ENCODE measurements at regions not wholly inside any gene's neighbourhood (a gene's known extent, or its start where the extent isn't known, plus 50 kb on each side); places are given as distances from the start of the nearest gene placed in this dataset.
A peak's percentile ranks its signal among the peaks of the same experiment; 100 is the strongest.
"Not testable (repeated sequence)": the region's sequence is repeated elsewhere in the genome, so short reads cannot be mapped to it uniquely, and the experiment has no call there.

DNA sequence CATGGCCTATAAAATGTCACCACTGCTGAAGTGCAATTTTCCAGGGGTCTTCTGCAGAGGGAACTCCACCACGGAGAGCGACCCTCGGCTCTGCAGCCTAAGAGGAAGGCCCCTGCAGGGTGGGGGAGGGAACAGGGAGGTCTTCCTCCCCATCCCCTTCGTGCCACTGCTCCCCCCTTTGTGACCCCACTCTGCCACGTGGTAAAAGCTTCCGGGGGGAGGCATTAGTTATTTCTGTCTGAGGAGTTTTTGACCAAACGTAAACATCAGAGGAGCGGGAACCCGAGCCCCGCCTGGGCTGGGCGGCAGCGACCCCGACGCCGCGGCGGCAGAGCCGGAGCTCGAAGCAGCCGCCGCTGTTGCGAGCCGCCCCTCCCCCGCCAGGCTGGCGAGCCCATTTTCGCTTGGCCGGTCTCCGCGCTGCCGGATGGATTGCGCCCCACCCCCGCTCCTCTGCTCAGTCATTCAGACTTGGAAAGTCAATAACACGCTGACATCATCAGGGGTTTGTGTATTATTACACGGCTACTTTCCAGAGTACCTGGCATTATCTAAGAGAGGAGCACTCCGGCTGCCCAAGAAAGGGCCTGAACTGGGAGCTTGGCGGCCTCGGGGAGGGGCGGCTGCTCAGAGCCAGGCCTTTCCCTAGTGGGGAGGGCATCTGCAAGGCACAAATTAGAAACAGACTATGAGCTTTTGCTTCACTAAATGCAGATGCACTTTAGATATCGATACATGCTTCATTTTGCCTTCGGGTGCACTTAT lies 162.5 kb upstream of the TBL1XR1 start:
- DNase-seq (ENCODE audit: low read depth), result peak; percentile 99
- H3K4me3 ChIP-seq (ENCODE audit: low read depth, low read length), result peak overlapping the region; percentile 23
- TF ChIP-seq, protein P1, sequence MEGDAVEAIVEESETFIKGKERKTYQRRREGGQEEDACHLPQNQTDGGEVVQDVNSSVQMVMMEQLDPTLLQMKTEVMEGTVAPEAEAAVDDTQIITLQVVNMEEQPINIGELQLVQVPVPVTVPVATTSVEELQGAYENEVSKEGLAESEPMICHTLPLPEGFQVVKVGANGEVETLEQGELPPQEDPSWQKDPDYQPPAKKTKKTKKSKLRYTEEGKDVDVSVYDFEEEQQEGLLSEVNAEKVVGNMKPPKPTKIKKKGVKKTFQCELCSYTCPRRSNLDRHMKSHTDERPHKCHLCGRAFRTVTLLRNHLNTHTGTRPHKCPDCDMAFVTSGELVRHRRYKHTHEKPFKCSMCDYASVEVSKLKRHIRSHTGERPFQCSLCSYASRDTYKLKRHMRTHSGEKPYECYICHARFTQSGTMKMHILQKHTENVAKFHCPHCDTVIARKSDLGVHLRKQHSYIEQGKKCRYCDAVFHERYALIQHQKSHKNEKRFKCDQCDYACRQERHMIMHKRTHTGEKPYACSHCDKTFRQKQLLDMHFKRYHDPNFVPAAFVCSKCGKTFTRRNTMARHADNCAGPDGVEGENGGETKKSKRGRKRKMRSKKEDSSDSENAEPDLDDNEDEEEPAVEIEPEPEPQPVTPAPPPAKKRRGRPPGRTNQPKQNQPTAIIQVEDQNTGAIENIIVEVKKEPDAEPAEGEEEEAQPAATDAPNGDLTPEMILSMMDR (IDR thresholded peaks at IDR 0.05; ENCODE audit: insufficient read depth, low read depth, low read length), result no peak

DNA sequence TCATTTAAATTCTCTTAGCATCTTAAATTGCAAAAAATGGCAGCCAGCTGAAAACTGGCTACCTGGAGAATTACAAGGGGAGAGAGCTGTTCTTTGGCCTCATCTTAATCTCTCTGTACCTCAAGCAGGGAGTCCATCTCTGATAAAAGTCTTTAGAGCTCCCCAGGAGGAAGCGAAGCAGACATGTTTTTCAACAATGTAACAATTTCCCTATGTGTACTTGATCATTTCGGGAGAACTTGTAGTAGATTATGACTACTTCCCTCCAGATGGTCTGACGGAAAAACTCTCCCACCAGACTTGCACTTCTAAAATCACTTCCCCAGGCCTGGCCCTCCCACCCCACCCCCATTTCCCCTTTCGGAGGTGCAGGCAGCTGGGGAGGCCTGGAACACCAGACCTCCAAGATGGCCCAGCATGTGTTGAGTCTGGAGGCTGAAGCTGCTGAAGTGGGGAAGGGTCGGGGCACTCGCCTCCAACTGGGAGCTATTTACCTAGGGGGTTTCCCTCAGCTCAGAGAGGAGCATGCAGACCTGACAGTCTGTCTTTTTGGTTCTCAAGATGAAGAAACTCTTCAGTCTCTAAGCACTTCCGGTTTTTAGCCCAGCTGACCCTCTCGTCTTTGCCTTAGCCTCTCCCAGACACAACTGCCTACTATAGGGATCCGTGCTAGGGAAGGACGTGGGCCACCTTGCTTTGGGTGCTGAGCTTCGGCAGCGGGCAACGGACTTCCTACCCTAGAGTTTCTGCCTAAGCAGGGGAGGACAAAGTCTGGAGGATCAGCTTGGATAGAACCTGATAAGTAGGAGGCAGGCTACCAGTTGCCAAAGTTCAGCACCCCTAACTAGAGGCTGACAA lies 164.0 kb upstream of the TBL1XR1 start:
- no peak overlapping the region for H3K4me3 ChIP-seq (ENCODE audit: low read depth, low read length)
- no peak for DNase-seq (ENCODE audit: low read depth)
- TF ChIP-seq, protein P1 (IDR thresholded peaks at IDR 0.05; ENCODE audit: insufficient read depth, low read depth, low read length), result no peak

DNA sequence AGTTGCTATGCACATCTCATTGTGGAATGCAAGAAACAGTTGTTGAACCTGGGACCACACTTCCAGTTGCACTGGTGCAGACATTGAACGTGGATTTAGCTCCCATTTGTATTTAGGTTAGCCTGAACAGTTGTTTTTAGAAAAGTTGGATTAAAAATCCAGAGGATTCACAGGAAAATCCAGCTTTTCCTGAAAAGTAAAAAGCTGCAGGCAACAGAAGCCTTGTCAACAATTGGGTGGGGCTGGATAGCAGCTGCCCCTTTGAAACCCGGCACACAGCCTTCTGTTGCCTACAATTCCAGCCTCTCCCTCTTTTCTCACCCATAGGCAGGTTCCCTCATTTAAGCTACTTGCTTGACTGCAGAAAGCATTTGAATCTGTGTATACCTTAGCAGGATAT lies 165.3 kb upstream of the TBL1XR1 start:
- DNase-seq (ENCODE audit: low read depth), result no peak
- TF ChIP-seq, protein P1 (IDR thresholded peaks at IDR 0.05; ENCODE audit: insufficient read depth, low read depth, low read length), result no peak
- no peak overlapping the region for H3K4me3 ChIP-seq (ENCODE audit: low read depth, low read length)

DNA sequence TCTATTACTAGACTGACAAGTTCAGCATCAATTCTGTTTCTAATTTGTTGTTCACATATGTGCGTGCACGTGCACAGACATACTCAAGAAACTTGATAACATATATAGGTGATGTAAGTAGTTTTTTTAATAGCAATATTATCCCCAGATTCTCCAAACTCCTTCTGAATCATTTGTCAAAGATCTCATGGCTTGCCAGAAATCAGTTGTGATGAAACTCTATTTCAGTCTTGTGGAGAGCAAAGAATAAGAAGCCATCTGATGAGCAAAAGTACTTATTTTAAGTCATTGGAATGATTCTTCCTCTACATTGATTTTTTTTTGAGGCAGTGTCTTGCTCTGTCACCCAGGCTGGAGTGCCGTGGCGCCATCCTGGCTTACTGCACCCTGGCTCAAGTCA lies 167.0 kb upstream of the TBL1XR1 start:
- no peak overlapping the region for H3K4me3 ChIP-seq (ENCODE audit: low read depth, low read length)
- no peak for DNase-seq (ENCODE audit: low read depth)
- TF ChIP-seq, protein P1 (IDR thresholded peaks at IDR 0.05; ENCODE audit: insufficient read depth, low read depth, low read length), result no peak

DNA sequence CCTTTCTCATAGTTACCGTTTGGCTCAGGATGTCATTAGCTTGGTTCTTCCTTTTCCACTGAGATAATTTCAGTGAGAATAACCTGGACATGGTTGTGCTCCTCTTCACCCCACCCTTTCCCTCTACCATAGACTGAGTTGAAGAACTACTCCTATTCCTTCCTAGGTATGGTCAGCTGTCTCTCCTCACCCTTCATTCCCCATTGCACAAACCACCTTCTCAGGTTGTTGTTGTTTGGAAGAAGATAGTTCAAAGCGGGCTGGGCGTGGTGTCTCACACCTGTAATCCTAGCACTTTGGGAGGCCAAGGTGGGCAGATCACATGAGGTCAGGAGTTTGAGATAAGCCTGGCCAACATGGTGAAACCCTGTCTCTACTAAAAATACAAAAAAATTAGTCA lies 168.0 kb upstream of the TBL1XR1 start:
- not testable (repeated sequence) for DNase-seq (ENCODE audit: low read depth); H3K4me3 ChIP-seq (ENCODE audit: low read depth, low read length)

DNA sequence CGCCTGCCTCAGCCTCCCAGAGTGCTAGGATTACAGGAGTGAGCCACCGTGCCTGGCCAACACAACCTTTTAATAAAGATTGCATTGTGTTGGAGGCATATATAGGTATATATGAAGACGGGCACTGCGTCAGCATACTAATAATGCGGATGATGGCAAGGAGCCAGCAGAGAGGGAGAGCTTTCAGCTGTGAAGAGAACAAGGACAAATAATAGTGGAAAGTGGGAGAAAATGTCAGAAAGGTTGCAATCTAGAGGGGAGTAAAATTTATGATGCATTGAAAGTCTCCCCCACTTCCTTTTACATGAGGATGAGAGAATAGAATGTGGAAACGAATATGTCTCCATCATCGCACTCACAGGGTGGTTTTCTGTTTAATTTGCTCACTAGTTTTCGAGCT lies 170.5 kb upstream of the TBL1XR1 start:
- TF ChIP-seq, protein P1 (IDR thresholded peaks at IDR 0.05; ENCODE audit: insufficient read depth, low read depth, low read length), result no peak
- H3K4me3 ChIP-seq (ENCODE audit: low read depth, low read length), result no peak overlapping the region
- DNase-seq (ENCODE audit: low read depth), result no peak

DNA sequence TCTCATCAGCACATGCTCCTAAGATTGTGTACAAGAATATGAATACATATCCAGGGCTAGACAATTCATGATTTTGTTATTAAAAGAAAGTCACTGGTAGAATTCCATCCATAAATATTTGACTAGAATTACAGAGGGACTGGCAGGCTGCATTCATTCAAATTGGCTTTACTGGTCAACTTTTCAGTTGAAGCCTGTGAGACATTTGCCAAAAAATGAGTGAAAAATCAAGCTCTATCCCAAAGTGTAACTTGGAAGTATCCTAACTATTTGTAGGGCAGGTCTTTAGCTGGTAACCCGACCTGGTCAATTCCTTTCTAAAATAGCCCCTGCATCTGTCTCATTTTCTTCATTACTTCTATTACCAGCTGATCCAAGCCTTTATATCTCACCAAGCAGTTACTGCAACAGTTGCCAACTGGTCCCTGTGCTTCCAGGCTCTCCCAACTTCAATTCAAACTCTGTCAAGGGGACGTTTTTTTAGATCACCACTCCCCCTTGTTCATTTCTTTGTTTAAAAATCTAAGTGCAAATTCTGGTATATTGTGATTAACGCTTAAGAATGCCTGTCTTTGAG lies 173.1 kb upstream of the TBL1XR1 start:
- DNase-seq (ENCODE audit: low read depth), result no peak
- TF ChIP-seq, protein P1 (IDR thresholded peaks at IDR 0.05; ENCODE audit: insufficient read depth, low read depth, low read length), result no peak
- no peak overlapping the region for H3K4me3 ChIP-seq (ENCODE audit: low read depth, low read length)
